ENCODE measurements at regions not wholly inside any gene's neighbourhood (a gene's known extent, or its start where the extent isn't known, plus 50 kb on each side); places are given as distances from the start of the nearest gene placed in this dataset.

DNA sequence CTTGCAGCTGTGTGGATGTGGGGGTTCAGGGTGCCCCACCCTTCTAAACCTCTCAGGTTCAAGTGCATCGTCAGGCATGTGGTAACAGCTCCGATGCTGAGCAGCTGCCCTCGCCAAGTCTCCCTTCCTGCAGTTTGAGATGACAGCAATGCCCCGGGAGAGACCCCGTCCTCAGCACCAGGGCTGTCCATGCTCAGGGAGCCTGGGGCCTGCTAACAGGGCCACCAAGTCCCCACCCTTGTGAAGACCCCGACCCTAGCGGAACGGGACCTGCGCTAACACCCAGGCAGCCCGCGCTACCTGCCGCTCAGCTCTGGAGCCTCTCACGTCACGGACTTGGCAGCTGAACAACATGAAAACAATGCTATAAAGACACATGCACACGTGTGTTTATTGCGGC lies 159.2 kb upstream of the C1orf174 start:
- H3K36me3 ChIP-seq (ENCODE audit: control insufficient read depth in 3 of 3, insufficient read depth in 3 of 3, low read length in 3 of 3) = no peaks in the 10 kb centered on the region
- no peak overlapping the region for H3K27ac ChIP-seq (ENCODE audit: low read depth, low read length)
- no peaks in the 10 kb centered on the region for H3K4me1 ChIP-seq (ENCODE audit: control insufficient read depth in 3 of 3, insufficient read depth in 3 of 3, low read length in 3 of 3)
- H3K9ac ChIP-seq (ENCODE audit: low read depth in 1 of 3, low read length in 3 of 3) = no peak overlapping the region
- H3K9me3 ChIP-seq (ENCODE audit: control insufficient read depth in 3 of 3, low read length in 3 of 3) = no peaks in the 10 kb centered on the region
- H3K27me3 ChIP-seq (ENCODE audit: control insufficient read depth in 3 of 3, insufficient read depth in 3 of 3, low read length in 3 of 3) = peaks cover 4 to 17% (median 6%) of the 10 kb centered on the region in 3 donors
- H3K4me3 ChIP-seq (ENCODE audit: low read length in 3 of 3) = no peak overlapping the region

DNA sequence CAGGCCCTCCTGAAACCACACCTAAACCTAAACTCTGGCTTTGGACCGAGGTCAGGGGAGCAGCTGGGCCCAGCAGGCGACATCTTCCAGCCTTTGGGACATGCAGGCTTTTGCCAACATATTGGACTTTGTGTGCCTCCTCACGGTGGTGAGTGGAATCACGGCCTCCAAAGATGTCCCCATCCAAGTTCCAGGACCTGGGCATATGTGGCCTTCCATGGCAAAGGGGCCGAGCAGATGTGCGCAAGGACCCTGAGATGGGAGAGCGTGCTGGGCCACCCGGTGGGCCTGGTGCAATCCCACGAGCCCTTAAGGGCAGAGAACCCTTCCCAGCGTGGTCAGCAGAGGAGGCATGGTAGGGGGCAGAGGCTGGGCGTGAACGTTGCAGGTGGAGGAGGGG lies 160.8 kb upstream of the C1orf174 start:
- peaks cover 0 to 10% (median 2%) of the 10 kb centered on the region in 3 donors for H3K27me3 ChIP-seq (ENCODE audit: control insufficient read depth in 3 of 3, insufficient read depth in 3 of 3, low read length in 3 of 3)
- H3K9me3 ChIP-seq (ENCODE audit: control insufficient read depth in 3 of 3, low read length in 3 of 3) = no peaks in the 10 kb centered on the region
- no peak overlapping the region for H3K9ac ChIP-seq (ENCODE audit: low read depth in 1 of 3, low read length in 3 of 3)
- no peak overlapping the region for H3K4me3 ChIP-seq (ENCODE audit: low read length in 3 of 3)
- H3K36me3 ChIP-seq (ENCODE audit: control insufficient read depth in 3 of 3, insufficient read depth in 3 of 3, low read length in 3 of 3) = no peaks in the 10 kb centered on the region
- H3K27ac ChIP-seq (ENCODE audit: low read depth, low read length) = no peak overlapping the region
- no peaks in the 10 kb centered on the region for H3K4me1 ChIP-seq (ENCODE audit: control insufficient read depth in 3 of 3, insufficient read depth in 3 of 3, low read length in 3 of 3)

DNA sequence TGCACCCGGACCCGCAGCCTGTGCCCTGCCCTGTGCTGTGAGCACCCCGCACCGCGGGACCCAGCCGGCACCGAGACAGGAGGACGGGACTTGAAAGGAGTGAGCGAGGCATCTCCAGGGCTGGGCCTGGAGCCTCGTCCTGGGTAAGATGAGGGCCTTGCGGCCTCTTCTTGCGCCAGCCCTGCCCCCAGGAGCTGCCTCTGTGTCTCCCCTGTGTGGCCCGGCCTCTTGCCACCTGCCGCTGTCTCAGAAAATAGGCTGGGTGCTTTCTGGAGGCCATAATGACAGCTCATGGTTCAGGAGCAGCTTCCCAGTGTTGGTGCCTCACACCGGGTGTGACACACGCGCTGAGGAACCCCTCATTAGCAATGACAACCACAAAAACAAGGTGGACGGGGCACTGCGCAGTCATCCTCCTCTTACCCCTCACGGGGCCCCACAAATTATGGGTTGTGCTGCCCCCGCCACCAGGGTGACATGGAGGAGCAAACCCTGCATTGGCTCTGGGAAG lies 161.5 kb upstream of the C1orf174 start:
- Histone ChIP-seq H3K36me3 (ENCODE audit: control insufficient read depth in 3 of 3, insufficient read depth in 3 of 3, low read length in 3 of 3) (no peaks in the 10 kb centered on the region), H3K4me1 (ENCODE audit: control insufficient read depth in 3 of 3, insufficient read depth in 3 of 3, low read length in 3 of 3) (no peaks in the 10 kb centered on the region), H3K9ac (ENCODE audit: low read depth in 1 of 3, low read length in 3 of 3) (no peak overlapping the region), H3K4me3 (ENCODE audit: low read length in 3 of 3) (no peak overlapping the region), H3K27ac (ENCODE audit: low read depth, low read length) (no peak overlapping the region), H3K9me3 (ENCODE audit: control insufficient read depth in 3 of 3, low read length in 3 of 3) (no peaks in the 10 kb centered on the region), H3K27me3 (ENCODE audit: control insufficient read depth in 3 of 3, insufficient read depth in 3 of 3, low read length in 3 of 3) (peaks cover 0 to 10% (median 2%) of the 10 kb centered on the region in 3 donors)

DNA sequence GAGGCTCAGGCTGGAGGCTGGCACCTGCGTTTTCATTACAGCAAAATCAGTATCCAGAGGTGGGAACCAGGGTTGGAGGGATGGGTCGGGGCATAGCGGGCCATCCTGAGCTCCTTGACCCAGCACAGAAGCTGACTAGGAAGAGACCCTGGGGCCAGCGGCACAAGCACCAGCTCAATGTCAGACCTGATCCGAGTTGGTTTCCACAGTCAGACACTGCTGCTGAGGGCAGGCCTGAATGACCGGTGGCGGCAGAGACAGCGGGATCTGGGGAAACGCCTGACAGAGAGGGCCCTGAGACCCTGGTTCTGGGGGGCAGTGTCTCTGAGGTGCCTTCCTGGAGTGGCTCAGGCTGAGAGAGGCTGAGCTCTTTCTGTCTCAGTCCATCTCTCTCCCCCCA lies 162.0 kb upstream of the C1orf174 start:
- Histone ChIP-seq H3K27me3 (ENCODE audit: control insufficient read depth in 3 of 3, insufficient read depth in 3 of 3, low read length in 3 of 3) (peaks cover 0 to 7% (median under 1%) of the 10 kb centered on the region in 3 donors), H3K9ac (ENCODE audit: low read depth in 1 of 3, low read length in 3 of 3) (no peak overlapping the region), H3K9me3 (ENCODE audit: control insufficient read depth in 3 of 3, low read length in 3 of 3) (no peaks in the 10 kb centered on the region), H3K4me3 (ENCODE audit: low read length in 3 of 3) (no peak overlapping the region), H3K36me3 (ENCODE audit: control insufficient read depth in 3 of 3, insufficient read depth in 3 of 3, low read length in 3 of 3) (no peaks in the 10 kb centered on the region), H3K4me1 (ENCODE audit: control insufficient read depth in 3 of 3, insufficient read depth in 3 of 3, low read length in 3 of 3) (no peaks in the 10 kb centered on the region), H3K27ac (ENCODE audit: low read depth, low read length) (no peak overlapping the region)

DNA sequence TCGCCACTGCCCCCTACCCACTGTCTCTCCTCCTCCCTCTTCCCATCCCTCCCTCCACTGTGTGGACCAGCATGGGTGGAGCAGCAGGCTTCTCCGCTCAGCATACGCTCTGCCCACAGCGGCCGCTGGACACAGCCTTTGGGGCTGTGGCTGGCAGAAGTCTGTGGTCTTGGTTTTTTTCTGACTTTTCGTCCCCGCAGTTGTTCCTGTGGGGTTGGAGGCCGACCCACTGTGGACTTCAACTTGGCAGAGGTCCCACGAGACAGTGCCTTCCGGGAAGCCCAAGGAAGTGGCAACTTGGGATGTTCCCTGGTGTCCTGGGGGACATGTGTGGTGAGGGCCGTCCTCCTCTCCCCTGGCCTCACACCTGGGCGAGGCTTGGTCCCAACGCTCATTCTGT lies 162.5 kb upstream of the C1orf174 start:
- H3K9ac ChIP-seq (ENCODE audit: low read depth in 1 of 3, low read length in 3 of 3) = no peak overlapping the region

DNA sequence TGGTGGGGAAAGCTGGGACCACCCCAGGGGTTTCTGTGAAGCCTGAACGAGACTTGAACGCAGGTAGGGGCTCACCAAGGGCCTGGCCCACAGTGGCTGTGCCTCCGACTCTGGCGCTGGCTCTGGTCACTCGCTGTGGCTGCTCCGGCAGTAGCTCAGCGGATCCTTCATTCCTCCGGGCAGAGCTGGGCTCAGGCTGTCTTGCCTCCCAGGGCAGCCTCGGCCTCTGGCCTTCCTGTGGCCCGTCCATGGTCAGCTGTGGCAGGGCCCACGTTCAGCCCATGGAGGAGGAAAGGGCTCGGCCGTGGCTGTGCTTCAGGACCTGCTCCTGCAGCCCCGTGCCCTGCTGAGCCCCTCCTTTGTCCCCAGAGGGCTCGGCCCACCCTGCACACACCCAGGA lies 162.9 kb upstream of the C1orf174 start:
- Histone ChIP-seq H3K4me1 (ENCODE audit: control insufficient read depth in 3 of 3, insufficient read depth in 3 of 3, low read length in 3 of 3) (no peaks in the 10 kb centered on the region), H3K4me3 (ENCODE audit: low read length in 3 of 3) (no peak overlapping the region), H3K27me3 (ENCODE audit: control insufficient read depth in 3 of 3, insufficient read depth in 3 of 3, low read length in 3 of 3) (peaks cover 0 to 6% (median 0%) of the 10 kb centered on the region in 3 donors), H3K36me3 (ENCODE audit: control insufficient read depth in 3 of 3, insufficient read depth in 3 of 3, low read length in 3 of 3) (no peaks in the 10 kb centered on the region), H3K27ac (ENCODE audit: low read depth, low read length) (no peak overlapping the region), H3K9me3 (ENCODE audit: control insufficient read depth in 3 of 3, low read length in 3 of 3) (no peaks in the 10 kb centered on the region), H3K9ac (ENCODE audit: low read depth in 1 of 3, low read length in 3 of 3) (no peak overlapping the region)

More for the DNA sequence above, 162.5 kb upstream of the C1orf174 start:
- no peaks in the 10 kb centered on the region for H3K9me3 ChIP-seq (ENCODE audit: control insufficient read depth in 3 of 3, low read length in 3 of 3)
- H3K36me3 ChIP-seq (ENCODE audit: control insufficient read depth in 3 of 3, insufficient read depth in 3 of 3, low read length in 3 of 3) = no peaks in the 10 kb centered on the region
- no peak overlapping the region for H3K4me3 ChIP-seq (ENCODE audit: low read length in 3 of 3)
- no peaks in the 10 kb centered on the region for H3K4me1 ChIP-seq (ENCODE audit: control insufficient read depth in 3 of 3, insufficient read depth in 3 of 3, low read length in 3 of 3)
- H3K27ac ChIP-seq (ENCODE audit: low read depth, low read length) = no peak overlapping the region
- peaks cover 0 to 6% (median 0%) of the 10 kb centered on the region in 3 donors for H3K27me3 ChIP-seq (ENCODE audit: control insufficient read depth in 3 of 3, insufficient read depth in 3 of 3, low read length in 3 of 3)

DNA sequence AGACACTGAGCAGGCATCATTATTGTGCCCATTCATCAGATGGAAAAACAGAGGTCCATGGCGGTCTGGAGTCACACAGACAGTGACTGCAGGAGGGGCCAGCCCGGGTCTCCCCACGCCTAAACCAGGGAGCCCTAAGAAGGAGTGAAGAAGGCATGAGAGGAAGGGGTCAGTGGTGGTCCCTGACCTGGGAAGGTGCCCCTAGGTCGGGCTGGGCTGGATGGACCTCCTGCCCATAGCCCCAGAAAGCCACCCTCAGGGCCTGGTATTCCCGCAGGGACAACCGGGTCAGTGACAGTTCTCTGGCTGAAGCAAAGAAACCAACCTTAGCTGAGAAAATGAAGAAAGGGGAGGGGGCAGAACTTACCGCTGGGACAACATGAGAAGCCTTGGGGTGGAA lies 163.4 kb upstream of the C1orf174 start:
- H3K4me3 ChIP-seq (ENCODE audit: low read length in 3 of 3) = no peak overlapping the region
- peaks cover 0 to 4% (median 0%) of the 10 kb centered on the region in 3 donors for H3K27me3 ChIP-seq (ENCODE audit: control insufficient read depth in 3 of 3, insufficient read depth in 3 of 3, low read length in 3 of 3)
- H3K9ac ChIP-seq (ENCODE audit: low read depth in 1 of 3, low read length in 3 of 3) = no peak overlapping the region
- no peak overlapping the region for H3K27ac ChIP-seq (ENCODE audit: low read depth, low read length)
- no peaks in the 10 kb centered on the region for H3K9me3 ChIP-seq (ENCODE audit: control insufficient read depth in 3 of 3, low read length in 3 of 3)
- no peaks in the 10 kb centered on the region for H3K4me1 ChIP-seq (ENCODE audit: control insufficient read depth in 3 of 3, insufficient read depth in 3 of 3, low read length in 3 of 3)
- no peaks in the 10 kb centered on the region for H3K36me3 ChIP-seq (ENCODE audit: control insufficient read depth in 3 of 3, insufficient read depth in 3 of 3, low read length in 3 of 3)

DNA sequence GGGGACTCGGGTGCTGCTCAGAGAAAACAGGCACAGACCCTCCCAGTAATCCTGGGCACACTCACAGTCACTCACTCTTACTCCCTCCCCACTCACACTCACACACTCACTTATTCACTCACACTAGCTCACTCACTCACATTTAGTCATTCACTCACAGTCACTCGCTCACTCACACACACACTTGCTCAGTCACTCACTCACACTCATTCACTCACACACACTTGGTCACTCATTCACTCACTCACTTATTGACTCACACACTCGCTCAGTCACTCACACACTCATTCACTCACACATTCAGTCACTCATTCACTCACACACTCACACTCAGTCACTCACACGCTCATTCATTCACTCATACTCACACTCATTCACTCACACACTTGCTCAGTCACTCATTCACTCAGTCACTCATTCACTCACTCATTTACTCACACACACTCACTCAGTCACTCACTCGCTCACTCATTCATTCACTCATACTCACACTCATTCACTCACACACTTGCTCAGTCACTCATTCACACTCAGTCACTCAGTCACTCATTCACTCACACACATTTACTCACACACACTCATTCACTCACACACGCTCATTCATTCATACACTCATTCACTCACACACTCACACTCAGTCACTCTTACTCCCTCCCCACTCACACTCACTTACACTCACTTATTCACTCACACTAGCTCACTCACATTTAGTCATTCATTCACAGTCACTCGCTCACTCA lies 164.2 kb upstream of the C1orf174 start:
- Histone ChIP-seq H3K36me3 (ENCODE audit: control insufficient read depth in 3 of 3, insufficient read depth in 3 of 3, low read length in 3 of 3) (no peaks in the 10 kb centered on the region), H3K9ac (ENCODE audit: low read depth in 1 of 3, low read length in 3 of 3) (no peak overlapping the region), H3K27me3 (ENCODE audit: control insufficient read depth in 3 of 3, insufficient read depth in 3 of 3, low read length in 3 of 3) (peaks cover 0 to 4% (median under 1%) of the 10 kb centered on the region in 3 donors), H3K4me3 (ENCODE audit: low read length in 3 of 3) (no peak overlapping the region), H3K27ac (ENCODE audit: low read depth, low read length) (no peak overlapping the region), H3K9me3 (ENCODE audit: control insufficient read depth in 3 of 3, low read length in 3 of 3) (no peaks in the 10 kb centered on the region), H3K4me1 (ENCODE audit: control insufficient read depth in 3 of 3, insufficient read depth in 3 of 3, low read length in 3 of 3) (no peaks in the 10 kb centered on the region)

DNA sequence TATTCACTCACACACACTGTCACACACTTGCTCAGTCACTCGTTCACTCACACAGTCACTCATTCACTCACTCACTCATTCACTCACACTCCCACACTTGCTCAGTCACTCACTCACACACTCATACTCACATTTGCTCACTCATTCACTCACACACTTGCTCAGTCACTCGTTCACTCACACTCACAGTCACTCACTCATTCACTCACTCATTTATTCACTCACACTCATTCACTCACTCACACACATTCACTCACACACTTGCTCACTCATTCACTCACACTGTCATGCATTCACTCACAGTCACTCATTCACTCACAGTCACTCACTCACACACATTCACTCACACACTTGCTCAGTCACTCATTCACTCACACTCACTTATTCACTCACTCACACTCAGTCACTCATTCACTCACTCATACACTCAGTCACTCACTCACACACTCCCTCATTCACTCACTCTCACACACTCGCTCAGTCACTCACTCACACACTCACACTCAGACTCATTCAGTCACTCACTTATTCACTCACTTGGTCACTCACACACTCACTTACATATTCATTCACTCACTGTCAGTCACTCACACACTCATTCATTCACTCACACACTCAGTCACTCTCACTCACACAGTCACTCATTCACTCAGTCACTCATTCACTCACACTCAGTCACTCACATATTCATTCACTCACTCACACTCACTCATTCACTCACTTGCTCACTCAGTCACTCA lies 167.0 kb upstream of the C1orf174 start:
- no peaks in the 10 kb centered on the region for H3K9me3 ChIP-seq (ENCODE audit: control insufficient read depth in 3 of 3, low read length in 3 of 3)
- H3K27me3 ChIP-seq (ENCODE audit: control insufficient read depth in 3 of 3, insufficient read depth in 3 of 3, low read length in 3 of 3) = peaks cover 0 to 14% (median 3%) of the 10 kb centered on the region in 3 donors
- no peak overlapping the region for H3K27ac ChIP-seq (ENCODE audit: low read depth, low read length)
- no peak overlapping the region for H3K9ac ChIP-seq (ENCODE audit: low read depth in 1 of 3, low read length in 3 of 3)
- no peaks in the 10 kb centered on the region for H3K36me3 ChIP-seq (ENCODE audit: control insufficient read depth in 3 of 3, insufficient read depth in 3 of 3, low read length in 3 of 3)
- H3K4me3 ChIP-seq (ENCODE audit: low read length in 3 of 3) = no peak overlapping the region
- no peaks in the 10 kb centered on the region for H3K4me1 ChIP-seq (ENCODE audit: control insufficient read depth in 3 of 3, insufficient read depth in 3 of 3, low read length in 3 of 3)

DNA sequence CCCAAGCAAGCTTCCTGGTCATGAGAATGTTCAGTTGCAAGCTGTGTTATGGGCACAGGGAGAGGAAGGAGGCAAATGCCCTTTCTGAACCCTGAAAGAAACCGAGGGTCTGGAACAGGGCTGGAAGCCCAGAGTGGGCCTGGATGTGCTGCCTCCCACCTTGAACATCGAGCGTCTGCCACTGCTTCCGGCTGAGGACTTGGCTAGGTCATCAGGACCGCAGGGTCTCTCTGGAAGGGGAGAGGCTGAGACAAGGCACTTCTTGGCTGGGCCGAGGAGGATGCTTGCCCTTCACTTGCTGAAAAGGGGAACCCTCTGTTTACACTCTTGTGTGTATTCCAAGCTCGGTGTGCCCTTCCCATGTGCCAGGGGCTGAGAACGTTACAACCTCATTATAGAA lies 168.0 kb upstream of the C1orf174 start:
- H3K9ac ChIP-seq (ENCODE audit: low read depth in 1 of 3, low read length in 3 of 3) = no peak overlapping the region
- no peaks in the 10 kb centered on the region for H3K36me3 ChIP-seq (ENCODE audit: control insufficient read depth in 3 of 3, insufficient read depth in 3 of 3, low read length in 3 of 3)
- H3K4me3 ChIP-seq (ENCODE audit: low read length in 3 of 3) = no peak overlapping the region
- no peaks in the 10 kb centered on the region for H3K4me1 ChIP-seq (ENCODE audit: control insufficient read depth in 3 of 3, insufficient read depth in 3 of 3, low read length in 3 of 3)
- peaks cover 3 to 24% (median 8%) of the 10 kb centered on the region in 3 donors for H3K27me3 ChIP-seq (ENCODE audit: control insufficient read depth in 3 of 3, insufficient read depth in 3 of 3, low read length in 3 of 3)
- no peaks in the 10 kb centered on the region for H3K9me3 ChIP-seq (ENCODE audit: control insufficient read depth in 3 of 3, low read length in 3 of 3)
- no peak overlapping the region for H3K27ac ChIP-seq (ENCODE audit: low read depth, low read length)
